Lower leg skin (tissue), 3 donors: ENCODE measurements at regions not wholly inside any gene's neighbourhood (a gene's known extent, or its start where the extent isn't known, plus 50 kb on each side); places are given as distances from the start of the nearest gene placed in this dataset.

Source experiments
- CTCF ChIP-seq, 3 donors: fragments of 450-650 bp; IDR thresholded peaks; one replicate each; pipeline ENCODE4 v1.5.1; 2016; ENCODE audit warnings: antibody characterized with exemption in 3 of 3, mild to moderate bottlenecking in 3 of 3, moderate library complexity in 2 of 3
- POLR2A ChIP-seq, 2 donors: fragments of 450-650 bp; IDR thresholded peaks; one replicate each; pipeline ENCODE4 v1.6.1; 2016 to 2017; ENCODE audit warnings: antibody characterized with exemption in 2 of 2, mild to moderate bottlenecking in 1 of 2, moderate library complexity in 1 of 2

DNA sequence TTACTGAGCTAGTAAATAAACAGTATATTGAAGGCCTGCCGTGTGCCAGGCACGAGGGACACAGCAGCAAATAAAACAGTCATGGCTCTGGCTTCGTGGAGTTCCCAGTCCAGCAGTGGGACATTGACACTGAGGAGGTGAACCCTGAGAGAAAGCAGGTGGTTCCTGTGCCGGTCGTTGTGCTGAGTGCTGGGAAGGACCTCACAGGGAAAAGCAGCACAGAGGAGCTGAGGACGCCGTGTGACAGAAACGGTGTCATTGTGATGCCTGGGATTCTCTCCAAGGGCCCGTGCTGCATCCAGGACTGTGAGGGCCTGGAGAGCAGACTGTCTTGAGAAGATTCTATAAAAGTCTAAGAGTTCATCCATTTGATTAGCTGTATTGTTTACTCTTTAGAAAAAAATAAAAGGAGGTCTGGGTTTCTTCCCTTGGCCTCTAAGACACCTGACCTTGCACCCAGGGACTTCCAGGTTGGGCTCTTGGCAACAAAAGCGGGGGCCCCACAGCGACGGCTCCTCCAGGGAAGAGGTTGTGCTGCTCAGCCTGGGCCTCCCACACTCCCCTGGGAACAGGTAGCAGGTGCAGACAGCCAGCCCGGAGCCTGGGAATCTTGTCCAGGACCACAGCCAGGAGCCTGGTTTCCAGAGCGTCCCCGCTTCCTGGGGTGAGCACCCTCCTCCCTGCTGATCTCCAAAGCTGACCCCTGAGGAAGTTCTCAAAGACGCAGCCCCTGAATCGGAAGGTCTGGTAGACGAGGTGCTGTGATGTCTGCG lies 251.2 kb upstream of the PMEPA1 start:
- TF ChIP-seq CTCF (IDR thresholded peaks at IDR 0.05): no peak
- no peak for TF ChIP-seq POLR2A (IDR thresholded peaks at IDR 0.05)
